HepG2 (cell line): ENCODE measurements at regions not wholly inside any gene's neighbourhood (a gene's known extent, or its start where the extent isn't known, plus 50 kb on each side); places are given as distances from the start of the nearest gene placed in this dataset.
A peak's percentile ranks its signal among the peaks of the same experiment; 100 is the strongest.

Source experiments
- AGO2 ChIP-seq: fragments of 200-400 bp; formaldehyde crosslinking; optimal IDR thresholded peaks from 2 replicates; pipeline ENCODE3; 2017; ENCODE audit warnings: mild to moderate bottlenecking, low read depth, low read length, moderate library complexity
- ARNT ChIP-seq: fragments of 450-650 bp; IDR thresholded peaks from 2 replicates; pipeline ENCODE4 v1.6.1; 2017
- FOXP1 ChIP-seq, 2 experiments: fragments of 450-650 bp in 1 of 2; IDR thresholded peaks; 2 replicates each; pipeline ENCODE4 v1.6.1; 2017 to 2018; ENCODE audit warnings: antibody characterized with exemption in 1 of 2
- HHEX ChIP-seq: IDR thresholded peaks from 2 replicates; pipeline ENCODE4 v1.6.1; 2016; ENCODE audit warnings: control low read depth
- KDM5B ChIP-seq: sonication (generic); formaldehyde crosslinking; IDR thresholded peaks from 2 replicates; pipeline ENCODE4 v1.4.0; 2020; ENCODE audit warnings: missing genetic modification reagents, mild to moderate bottlenecking, borderline replicate concordance
- KLF11 ChIP-seq: IDR thresholded peaks from 2 replicates; pipeline ENCODE4 v1.6.1; 2016; ENCODE audit warnings: missing compliant biosample characterization
- NR2F1 ChIP-seq, 2 experiments: fragments of 450-650 bp in 1 of 2; formaldehyde crosslinking in 1 of 2; IDR thresholded peaks; 2 replicates each; pipeline versions ENCODE4 v1.5.0 to v1.6.1; 2016 to 2020; ENCODE audit warnings: mild to moderate bottlenecking in 1 of 2, missing compliant biosample characterization in 1 of 2, missing genetic modification reagents in 1 of 2, moderate library complexity in 1 of 2
- SMYD3 ChIP-seq: sonication (generic); formaldehyde crosslinking; IDR thresholded peaks from 2 replicates; pipeline ENCODE4 v1.8.1; 2023; ENCODE audit warnings: mild to moderate bottlenecking, missing genetic modification reagents
- SP5 ChIP-seq: IDR thresholded peaks from 2 replicates; pipeline ENCODE4 v1.6.1; 2016; ENCODE audit warnings: low read depth, borderline replicate concordance
- STAG1 ChIP-seq: sonication (generic); formaldehyde crosslinking; IDR thresholded peaks from 2 replicates; pipeline ENCODE4 v1.4.0; 2020; ENCODE audit warnings: missing genetic modification reagents
- ZBTB20 ChIP-seq: sonication (generic); formaldehyde crosslinking; IDR thresholded peaks from 2 replicates; pipeline ENCODE4 v1.8.1; 2023; ENCODE audit warnings: missing genetic modification reagents, low read depth, mild to moderate bottlenecking, borderline replicate concordance
- ZFP82 ChIP-seq: sonication (generic); formaldehyde crosslinking; IDR thresholded peaks from 2 replicates; pipeline ENCODE4 v1.5.1; 2020; ENCODE audit warnings: mild to moderate bottlenecking, missing genetic modification reagents, borderline replicate concordance
- ZNF263 ChIP-seq: sonication (generic); formaldehyde crosslinking; IDR thresholded peaks from 2 replicates; pipeline ENCODE4 v1.4.0; 2020; ENCODE audit warnings: missing genetic modification reagents
- ZNF292 ChIP-seq: sonication (generic); formaldehyde crosslinking; IDR thresholded peaks from 2 replicates; pipeline ENCODE4 v1.8.1; 2022; ENCODE audit warnings: mild to moderate bottlenecking, low read depth, missing genetic modification reagents, borderline replicate concordance
- ZNF564 ChIP-seq: sonication (generic); formaldehyde crosslinking; IDR thresholded peaks from 2 replicates; pipeline ENCODE4 v1.8.1; 2023; ENCODE audit warnings: mild to moderate bottlenecking, missing genetic modification reagents
- TF ChIP-seq, protein P1 (sequence below): IDR thresholded peaks from 2 replicates; pipeline ENCODE4 v1.6.1; 2016
- TF ChIP-seq, protein P2 (sequence below): sonication (generic); formaldehyde crosslinking; IDR thresholded peaks from 2 replicates; pipeline ENCODE4 v1.4.0; 2020; ENCODE audit warnings: missing genetic modification reagents, low read depth, mild to moderate bottlenecking, borderline replicate concordance
- TF ChIP-seq, protein P3 (sequence below): IDR thresholded peaks from 2 replicates; pipeline ENCODE4 v1.6.1; 2016; ENCODE audit warnings: missing biosample characterization, missing genetic modification reagents, low read depth
- TF ChIP-seq, protein P4 (sequence below): IDR thresholded peaks from 2 replicates; pipeline ENCODE4 v1.6.1; 2016
- TF ChIP-seq, protein P5 (sequence below): sonication (generic); formaldehyde crosslinking; IDR thresholded peaks from 2 replicates; pipeline ENCODE4 v1.4.0; 2020; ENCODE audit warnings: missing genetic modification reagents
- TF ChIP-seq, protein P6 (sequence below): sonication (generic); formaldehyde crosslinking; IDR thresholded peaks from 2 replicates; pipeline ENCODE4 v1.4.0; 2020; ENCODE audit warnings: missing genetic modification reagents

DNA sequence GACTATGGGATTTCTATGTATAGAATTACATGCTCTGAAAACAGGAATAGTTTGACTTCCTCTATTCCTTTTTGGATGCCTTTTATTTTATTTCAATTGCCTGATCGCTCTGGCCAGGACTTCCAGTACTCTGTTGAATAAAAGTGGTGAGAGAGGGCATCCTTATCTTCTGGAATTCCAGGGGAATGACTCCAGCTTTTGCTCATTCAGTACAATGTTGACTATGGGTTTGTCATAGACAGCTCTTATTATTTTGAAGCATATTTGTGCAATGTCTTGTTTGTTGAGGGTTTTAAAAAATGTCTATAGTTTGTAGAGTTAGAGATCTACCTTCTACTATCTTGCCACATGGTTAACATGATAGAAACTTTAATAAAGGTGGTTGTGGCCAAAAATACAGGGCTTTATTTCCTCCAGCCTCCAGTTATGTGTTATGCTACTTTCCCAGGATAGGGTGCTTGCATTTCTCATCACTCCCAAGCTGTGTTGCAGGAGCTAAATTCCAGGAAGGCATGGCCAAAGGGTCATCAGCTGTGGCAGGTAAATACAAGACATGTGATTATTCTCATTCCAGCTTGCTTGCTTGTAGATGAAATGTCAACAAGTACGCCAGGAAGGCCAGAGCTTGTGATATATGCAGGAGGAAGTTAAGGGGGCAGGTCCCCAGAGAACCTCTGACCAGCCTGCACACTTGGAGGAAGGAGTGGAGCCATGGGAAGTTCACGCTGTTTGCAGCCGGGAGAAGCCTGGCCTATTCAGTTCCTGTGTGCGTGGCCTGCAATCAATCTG lies 142.4 kb upstream of the CPXCR1 start (continued):
- TF ChIP-seq, protein P1, sequence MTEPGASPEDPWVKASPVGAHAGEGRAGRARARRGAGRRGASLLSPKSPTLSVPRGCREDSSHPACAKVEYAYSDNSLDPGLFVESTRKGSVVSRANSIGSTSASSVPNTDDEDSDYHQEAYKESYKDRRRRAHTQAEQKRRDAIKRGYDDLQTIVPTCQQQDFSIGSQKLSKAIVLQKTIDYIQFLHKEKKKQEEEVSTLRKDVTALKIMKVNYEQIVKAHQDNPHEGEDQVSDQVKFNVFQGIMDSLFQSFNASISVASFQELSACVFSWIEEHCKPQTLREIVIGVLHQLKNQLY (CRISPR knock-in tag), result peak; percentile 78
- TF ChIP-seq ZBTB20 (CRISPR knock-in tag), result peak; percentile 54; the same call in 1 of the 2 replicates
- TF ChIP-seq, protein P2, sequence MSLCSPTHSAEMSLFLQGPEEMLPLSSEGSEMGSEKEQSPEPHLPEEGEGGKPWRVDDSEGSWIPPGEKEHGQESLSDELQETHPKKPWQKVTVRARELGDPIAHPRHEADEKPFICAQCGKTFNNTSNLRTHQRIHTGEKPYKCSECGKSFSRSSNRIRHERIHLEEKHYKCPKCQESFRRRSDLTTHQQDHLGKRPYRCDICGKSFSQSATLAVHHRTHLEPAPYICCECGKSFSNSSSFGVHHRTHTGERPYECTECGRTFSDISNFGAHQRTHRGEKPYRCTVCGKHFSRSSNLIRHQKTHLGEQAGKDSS, result peak; percentile 30; the same call in 1 of the 2 replicates
- TF ChIP-seq, protein P3, sequence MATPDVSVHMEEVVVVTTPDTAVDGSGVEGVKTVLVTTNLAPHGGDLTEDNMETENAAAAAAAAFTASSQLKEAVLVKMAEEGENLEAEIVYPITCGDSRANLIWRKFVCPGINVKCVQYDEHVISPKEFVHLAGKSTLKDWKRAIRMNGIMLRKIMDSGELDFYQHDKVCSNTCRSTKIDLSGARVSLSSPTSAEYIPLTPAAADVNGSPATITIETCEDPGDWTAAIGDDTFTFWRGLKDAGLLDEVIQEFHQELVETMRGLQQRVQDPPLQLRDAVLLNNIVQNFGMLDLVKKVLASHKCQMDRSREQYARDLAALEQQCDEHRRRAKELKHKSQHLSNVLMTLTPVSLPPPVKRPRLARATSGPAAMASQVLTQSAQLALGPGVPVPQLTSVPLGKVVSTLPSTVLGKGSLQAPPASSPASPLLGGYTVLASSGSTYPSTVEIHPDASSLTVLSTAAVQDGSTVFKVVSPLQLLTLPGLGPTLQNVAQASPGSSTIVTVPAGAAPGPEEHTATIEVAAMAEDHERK (CRISPR knock-in tag), result no peak
- no peak for TF ChIP-seq ARNT
- TF ChIP-seq KDM5B (CRISPR knock-in tag), result peak; percentile 37; the same call in 1 of the 2 replicates
- 0 out of 2 replicates have a peak, but pooled peaks have one; percentile 31 for TF ChIP-seq HHEX (CRISPR knock-in tag)
- peak; percentile 29 for TF ChIP-seq STAG1
- no peak for TF ChIP-seq ZNF263 (CRISPR knock-in tag)
- TF ChIP-seq, protein P4, sequence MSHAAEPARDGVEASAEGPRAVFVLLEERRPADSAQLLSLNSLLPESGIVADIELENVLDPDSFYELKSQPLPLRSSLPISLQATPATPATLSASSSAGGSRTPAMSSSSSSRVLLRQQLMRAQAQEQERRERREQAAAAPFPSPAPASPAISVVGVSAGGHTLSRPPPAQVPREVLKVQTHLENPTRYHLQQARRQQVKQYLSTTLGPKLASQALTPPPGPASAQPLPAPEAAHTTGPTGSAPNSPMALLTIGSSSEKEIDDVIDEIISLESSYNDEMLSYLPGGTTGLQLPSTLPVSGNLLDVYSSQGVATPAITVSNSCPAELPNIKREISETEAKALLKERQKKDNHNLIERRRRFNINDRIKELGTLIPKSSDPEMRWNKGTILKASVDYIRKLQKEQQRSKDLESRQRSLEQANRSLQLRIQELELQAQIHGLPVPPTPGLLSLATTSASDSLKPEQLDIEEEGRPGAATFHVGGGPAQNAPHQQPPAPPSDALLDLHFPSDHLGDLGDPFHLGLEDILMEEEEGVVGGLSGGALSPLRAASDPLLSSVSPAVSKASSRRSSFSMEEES (CRISPR knock-in tag), result peak; percentile 99
- TF ChIP-seq NR2F1 (CRISPR knock-in tag; IDR thresholded peaks at IDR 0.05), result peak; percentile 64 to 79
- TF ChIP-seq SP5 (CRISPR knock-in tag), result no peak; the same call in 1 of the 2 replicates
- peak; percentile 66; the same call in 1 of the 2 replicates for TF ChIP-seq SMYD3 (CRISPR knock-in tag)
- TF ChIP-seq ZFP82 (CRISPR knock-in tag), result no peak
- peak; percentile 77 for TF ChIP-seq FOXP1 (IDR thresholded peaks at IDR 0.05)
- peak; percentile 91 for TF ChIP-seq FOXP1 (CRISPR knock-in tag; IDR thresholded peaks at IDR 0.05)
- TF ChIP-seq AGO2, result no peak
- peak; percentile 82; the same call in 1 of the 2 replicates for TF ChIP-seq ZNF292
- TF ChIP-seq, protein P5, sequence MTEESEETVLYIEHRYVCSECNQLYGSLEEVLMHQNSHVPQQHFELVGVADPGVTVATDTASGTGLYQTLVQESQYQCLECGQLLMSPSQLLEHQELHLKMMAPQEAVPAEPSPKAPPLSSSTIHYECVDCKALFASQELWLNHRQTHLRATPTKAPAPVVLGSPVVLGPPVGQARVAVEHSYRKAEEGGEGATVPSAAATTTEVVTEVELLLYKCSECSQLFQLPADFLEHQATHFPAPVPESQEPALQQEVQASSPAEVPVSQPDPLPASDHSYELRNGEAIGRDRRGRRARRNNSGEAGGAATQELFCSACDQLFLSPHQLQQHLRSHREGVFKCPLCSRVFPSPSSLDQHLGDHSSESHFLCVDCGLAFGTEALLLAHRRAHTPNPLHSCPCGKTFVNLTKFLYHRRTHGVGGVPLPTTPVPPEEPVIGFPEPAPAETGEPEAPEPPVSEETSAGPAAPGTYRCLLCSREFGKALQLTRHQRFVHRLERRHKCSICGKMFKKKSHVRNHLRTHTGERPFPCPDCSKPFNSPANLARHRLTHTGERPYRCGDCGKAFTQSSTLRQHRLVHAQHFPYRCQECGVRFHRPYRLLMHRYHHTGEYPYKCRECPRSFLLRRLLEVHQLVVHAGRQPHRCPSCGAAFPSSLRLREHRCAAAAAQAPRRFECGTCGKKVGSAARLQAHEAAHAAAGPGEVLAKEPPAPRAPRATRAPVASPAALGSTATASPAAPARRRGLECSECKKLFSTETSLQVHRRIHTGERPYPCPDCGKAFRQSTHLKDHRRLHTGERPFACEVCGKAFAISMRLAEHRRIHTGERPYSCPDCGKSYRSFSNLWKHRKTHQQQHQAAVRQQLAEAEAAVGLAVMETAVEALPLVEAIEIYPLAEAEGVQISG (CRISPR knock-in tag), result peak; percentile 47; the same call in 1 of the 2 replicates
- TF ChIP-seq, protein P6, sequence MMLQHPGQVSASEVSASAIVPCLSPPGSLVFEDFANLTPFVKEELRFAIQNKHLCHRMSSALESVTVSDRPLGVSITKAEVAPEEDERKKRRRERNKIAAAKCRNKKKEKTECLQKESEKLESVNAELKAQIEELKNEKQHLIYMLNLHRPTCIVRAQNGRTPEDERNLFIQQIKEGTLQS, result peak; percentile 53; the same call in 1 of the 2 replicates
- TF ChIP-seq ZNF564 (CRISPR knock-in tag), result no peak
- TF ChIP-seq KLF11, result peak; percentile 31; the same call in 1 of the 2 replicates
